ENCODE measurements at regions not wholly inside any gene's neighbourhood (a gene's known extent, or its start where the extent isn't known, plus 50 kb on each side); places are given as distances from the start of the nearest gene placed in this dataset.

- H3K27me3 ChIP-seq (ENCODE audit: control insufficient read depth, extremely low read depth, insufficient read depth, low read length) = no peaks in the 10 kb centered on the region
- H3K4me2 ChIP-seq (ENCODE audit: control insufficient read depth, extremely low read depth, insufficient read depth, low read depth, low read length) = no peak overlapping the region
- dilution Hi-C loops (cut with MboI; ENCODE audit: extremely low pct_ligation_motif_present, low sequenced_read_pairs) = no loop called here
- no peaks in the 10 kb centered on the region for H3K9me1 ChIP-seq (ENCODE audit: control insufficient read depth, extremely low read depth, insufficient read depth, low read length)
- no peak for TF ChIP-seq EZH2 (IDR thresholded peaks at IDR 0.05; ENCODE audit: low read length)
- TF ChIP-seq, protein P1, sequence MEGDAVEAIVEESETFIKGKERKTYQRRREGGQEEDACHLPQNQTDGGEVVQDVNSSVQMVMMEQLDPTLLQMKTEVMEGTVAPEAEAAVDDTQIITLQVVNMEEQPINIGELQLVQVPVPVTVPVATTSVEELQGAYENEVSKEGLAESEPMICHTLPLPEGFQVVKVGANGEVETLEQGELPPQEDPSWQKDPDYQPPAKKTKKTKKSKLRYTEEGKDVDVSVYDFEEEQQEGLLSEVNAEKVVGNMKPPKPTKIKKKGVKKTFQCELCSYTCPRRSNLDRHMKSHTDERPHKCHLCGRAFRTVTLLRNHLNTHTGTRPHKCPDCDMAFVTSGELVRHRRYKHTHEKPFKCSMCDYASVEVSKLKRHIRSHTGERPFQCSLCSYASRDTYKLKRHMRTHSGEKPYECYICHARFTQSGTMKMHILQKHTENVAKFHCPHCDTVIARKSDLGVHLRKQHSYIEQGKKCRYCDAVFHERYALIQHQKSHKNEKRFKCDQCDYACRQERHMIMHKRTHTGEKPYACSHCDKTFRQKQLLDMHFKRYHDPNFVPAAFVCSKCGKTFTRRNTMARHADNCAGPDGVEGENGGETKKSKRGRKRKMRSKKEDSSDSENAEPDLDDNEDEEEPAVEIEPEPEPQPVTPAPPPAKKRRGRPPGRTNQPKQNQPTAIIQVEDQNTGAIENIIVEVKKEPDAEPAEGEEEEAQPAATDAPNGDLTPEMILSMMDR (optimal IDR thresholded peaks at IDR 0.05 in 1 of 3, IDR thresholded peaks at IDR 0.05 in 1 of 3, conservative IDR thresholded peaks at IDR 0.05 in 1 of 3; ENCODE audit: extremely low read depth in 1 of 3, insufficient read depth in 2 of 3, low read length in 3 of 3) = no peak
- no peaks in the 10 kb centered on the region for H3K79me2 ChIP-seq (ENCODE audit: control insufficient read depth, insufficient read depth, low read length)
- FAIRE-seq = no peak
- no peak overlapping the region for H3K4me3 ChIP-seq (ENCODE audit: control insufficient read depth in 2 of 3, extremely low read depth in 1 of 3, insufficient read depth in 2 of 3, low read depth in 1 of 3, low read length in 3 of 3)
- no peak overlapping the region for H3K9ac ChIP-seq (ENCODE audit: control insufficient read depth, extremely low read depth, insufficient read depth, low read length)
- no peaks in the 10 kb centered on the region for H4K20me1 ChIP-seq (ENCODE audit: control insufficient read depth, extremely low read depth, insufficient read depth, low read length)
- H3K36me3 ChIP-seq (ENCODE audit: control insufficient read depth in 2 of 2, extremely low read depth in 1 of 2, insufficient read depth in 2 of 2, low read length in 2 of 2) = no peaks in the 10 kb centered on the region
- no peak overlapping the region for H2AFZ ChIP-seq (ENCODE audit: control insufficient read depth, low read length)
- no peak for DNase-seq (ENCODE audit: low read depth, low spot score)
- H3K4me1 ChIP-seq (ENCODE audit: control insufficient read depth, extremely low read depth, insufficient read depth, low read length) = no peaks in the 10 kb centered on the region
- no peaks in the 10 kb centered on the region for H3K9me3 ChIP-seq (ENCODE audit: control insufficient read depth, low read depth, low read length)
- no peak overlapping the region for H3K27ac ChIP-seq (ENCODE audit: control insufficient read depth, insufficient read depth, low read length)
These were observed 135.0 kb upstream of the SMARCA2 start for GRCh38 chr9:1880038-1880565.

GRCh38 chr9:1881708-1882295 is 133.3 kb upstream of the SMARCA2 start:
- H3K27me3 ChIP-seq (ENCODE audit: control insufficient read depth, extremely low read depth, insufficient read depth, low read length) = no peaks in the 10 kb centered on the region
- H3K4me3 ChIP-seq (ENCODE audit: control insufficient read depth in 2 of 3, extremely low read depth in 1 of 3, insufficient read depth in 2 of 3, low read depth in 1 of 3, low read length in 3 of 3) = no peak overlapping the region
- H3K9ac ChIP-seq (ENCODE audit: control insufficient read depth, extremely low read depth, insufficient read depth, low read length) = no peak overlapping the region
- no peaks in the 10 kb centered on the region for H3K9me3 ChIP-seq (ENCODE audit: control insufficient read depth, low read depth, low read length)
- DNase-seq (ENCODE audit: low read depth, low spot score) (no peak), FAIRE-seq (no peak)
- no peaks in the 10 kb centered on the region for H4K20me1 ChIP-seq (ENCODE audit: control insufficient read depth, extremely low read depth, insufficient read depth, low read length)
- dilution Hi-C loops (cut with MboI; ENCODE audit: extremely low pct_ligation_motif_present, low sequenced_read_pairs) = no loop called here
- no peaks in the 10 kb centered on the region for H3K9me1 ChIP-seq (ENCODE audit: control insufficient read depth, extremely low read depth, insufficient read depth, low read length)
- TF ChIP-seq, protein P1 (optimal IDR thresholded peaks at IDR 0.05 in 1 of 3, IDR thresholded peaks at IDR 0.05 in 1 of 3, conservative IDR thresholded peaks at IDR 0.05 in 1 of 3; ENCODE audit: extremely low read depth in 1 of 3, insufficient read depth in 2 of 3, low read length in 3 of 3) = no peak
- TF ChIP-seq EZH2 (IDR thresholded peaks at IDR 0.05; ENCODE audit: low read length) = no peak
- H3K27ac ChIP-seq (ENCODE audit: control insufficient read depth, insufficient read depth, low read length) = no peak overlapping the region
- no peaks in the 10 kb centered on the region for H3K4me1 ChIP-seq (ENCODE audit: control insufficient read depth, extremely low read depth, insufficient read depth, low read length)
- H3K79me2 ChIP-seq (ENCODE audit: control insufficient read depth, insufficient read depth, low read length) = no peaks in the 10 kb centered on the region
- H3K36me3 ChIP-seq (ENCODE audit: control insufficient read depth in 2 of 2, extremely low read depth in 1 of 2, insufficient read depth in 2 of 2, low read length in 2 of 2) = no peaks in the 10 kb centered on the region
- H3K4me2 ChIP-seq (ENCODE audit: control insufficient read depth, extremely low read depth, insufficient read depth, low read depth, low read length) = no peak overlapping the region
- no peak overlapping the region for H2AFZ ChIP-seq (ENCODE audit: control insufficient read depth, low read length)
